ENCODE measurements at regions not wholly inside any gene's neighbourhood (a gene's known extent, or its start where the extent isn't known, plus 50 kb on each side); places are given as distances from the start of the nearest gene placed in this dataset.

DNA sequence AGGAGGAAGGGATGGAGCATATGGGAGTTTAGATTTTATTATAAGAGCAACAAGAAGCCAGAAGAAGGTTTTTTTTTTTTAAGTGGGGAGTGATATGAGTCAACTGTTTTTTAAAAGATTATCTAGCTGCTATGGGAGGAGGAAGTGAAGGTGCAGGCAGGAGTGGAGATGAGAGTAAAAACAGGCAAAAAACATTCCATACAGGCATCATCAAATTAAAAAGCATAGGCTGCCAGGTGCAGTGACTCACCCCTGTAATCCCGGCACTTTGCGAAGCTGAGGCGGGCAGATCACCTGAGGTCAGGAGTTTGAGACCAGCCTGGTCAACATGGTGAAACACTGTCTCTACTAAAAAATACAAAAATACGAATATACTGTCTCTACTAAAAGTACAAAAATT lies 368.4 kb upstream of the MTNR1B start:
- TF ChIP-seq, protein P1, sequence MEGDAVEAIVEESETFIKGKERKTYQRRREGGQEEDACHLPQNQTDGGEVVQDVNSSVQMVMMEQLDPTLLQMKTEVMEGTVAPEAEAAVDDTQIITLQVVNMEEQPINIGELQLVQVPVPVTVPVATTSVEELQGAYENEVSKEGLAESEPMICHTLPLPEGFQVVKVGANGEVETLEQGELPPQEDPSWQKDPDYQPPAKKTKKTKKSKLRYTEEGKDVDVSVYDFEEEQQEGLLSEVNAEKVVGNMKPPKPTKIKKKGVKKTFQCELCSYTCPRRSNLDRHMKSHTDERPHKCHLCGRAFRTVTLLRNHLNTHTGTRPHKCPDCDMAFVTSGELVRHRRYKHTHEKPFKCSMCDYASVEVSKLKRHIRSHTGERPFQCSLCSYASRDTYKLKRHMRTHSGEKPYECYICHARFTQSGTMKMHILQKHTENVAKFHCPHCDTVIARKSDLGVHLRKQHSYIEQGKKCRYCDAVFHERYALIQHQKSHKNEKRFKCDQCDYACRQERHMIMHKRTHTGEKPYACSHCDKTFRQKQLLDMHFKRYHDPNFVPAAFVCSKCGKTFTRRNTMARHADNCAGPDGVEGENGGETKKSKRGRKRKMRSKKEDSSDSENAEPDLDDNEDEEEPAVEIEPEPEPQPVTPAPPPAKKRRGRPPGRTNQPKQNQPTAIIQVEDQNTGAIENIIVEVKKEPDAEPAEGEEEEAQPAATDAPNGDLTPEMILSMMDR (IDR thresholded peaks at IDR 0.05) = no peak
- no peak for TF ChIP-seq ZFX (IDR thresholded peaks at IDR 0.05; ENCODE audit: borderline replicate concordance)
